Fibroblast of skin of left biceps (primary cell): ENCODE measurements at regions not wholly inside any gene's neighbourhood (a gene's known extent, or its start where the extent isn't known, plus 50 kb on each side); places are given as distances from the start of the nearest gene placed in this dataset.

Experiments
- DNase-seq, 2 experiments: peaks; one replicate each; pipeline ENCODE4 v3.0.0-alpha.2; 2013; ENCODE audit warnings: low read depth in 2 of 2

DNA sequence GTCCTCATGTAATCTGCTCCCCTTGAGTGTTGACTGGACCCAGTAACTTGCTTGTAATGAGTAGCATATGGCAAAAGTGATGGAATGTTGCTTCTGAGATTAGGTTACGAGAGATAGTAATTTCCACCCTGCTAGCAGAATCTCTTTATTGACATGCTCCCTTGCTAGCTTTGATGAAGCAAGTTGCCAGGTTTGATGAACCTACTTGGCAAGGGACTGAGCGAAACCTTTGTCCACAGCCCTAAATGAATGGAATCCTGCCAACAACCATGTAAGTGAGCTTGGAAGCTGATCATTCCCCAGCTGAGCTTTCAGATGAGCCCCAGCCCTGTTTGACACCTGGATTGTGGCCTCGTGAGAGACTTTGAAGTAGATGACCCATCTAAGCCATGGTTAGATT is 120.8 kb upstream of the PLXNC1 start:
- DNase-seq, result no peak

DNA sequence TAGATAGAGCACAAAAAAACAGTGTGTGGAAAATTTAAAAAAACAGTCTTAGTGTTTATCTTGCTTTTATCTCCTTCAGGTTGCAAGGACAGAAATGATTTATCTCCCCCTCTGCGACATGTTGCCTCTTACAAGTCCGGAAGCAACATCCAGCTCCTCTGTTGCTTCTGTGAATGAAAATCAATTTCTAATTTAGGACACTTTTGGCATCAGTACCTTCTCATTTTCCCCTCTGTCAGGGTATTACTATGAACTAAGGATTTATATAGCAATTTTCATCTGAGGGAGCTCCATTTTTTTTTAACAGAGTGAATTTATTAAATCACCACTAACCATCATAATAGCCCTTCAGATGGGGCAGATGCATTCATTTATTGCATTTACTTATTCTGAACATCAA is 116.6 kb upstream of the PLXNC1 start:
- DNase-seq, result no peak

DNA sequence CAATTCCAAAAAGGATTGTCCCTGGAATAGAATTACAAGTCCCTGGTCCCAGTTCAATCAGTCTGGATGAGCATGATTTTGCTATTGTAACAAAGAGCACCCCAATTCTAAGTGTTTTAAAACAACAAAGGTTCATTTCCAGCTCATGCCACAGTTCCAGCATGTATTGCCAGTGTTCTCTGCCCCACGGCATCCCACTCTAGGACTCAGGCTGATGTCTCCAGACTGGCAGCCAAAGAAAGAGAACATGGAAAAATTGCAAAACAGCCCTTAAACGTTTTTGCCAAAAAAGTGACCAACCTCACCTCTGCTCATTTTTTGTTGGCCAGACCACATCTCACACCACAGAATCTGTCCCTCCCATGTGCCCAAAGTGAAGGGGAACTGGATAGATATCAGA is 116.0 kb upstream of the PLXNC1 start:
- no peak for DNase-seq

DNA sequence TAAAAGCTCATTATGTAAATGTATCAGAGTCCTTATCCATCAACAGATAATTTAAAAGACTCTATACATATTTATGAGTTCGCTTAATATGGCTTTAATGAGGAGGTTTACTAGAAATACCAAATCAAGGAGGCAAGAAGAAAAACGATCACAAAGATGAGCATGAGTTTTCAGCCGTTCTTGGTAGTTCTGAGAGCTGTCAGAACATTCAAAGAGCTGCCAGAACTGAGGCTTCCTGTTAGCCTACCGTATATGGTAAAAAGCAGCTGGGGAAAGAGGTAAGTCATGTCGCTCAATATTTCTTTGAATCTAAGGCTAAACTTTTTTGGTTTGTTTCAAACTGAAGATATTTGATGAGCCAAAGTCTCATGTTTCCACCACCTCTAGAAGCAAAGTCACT is 115.3 kb upstream of the PLXNC1 start:
- no peak for DNase-seq

DNA sequence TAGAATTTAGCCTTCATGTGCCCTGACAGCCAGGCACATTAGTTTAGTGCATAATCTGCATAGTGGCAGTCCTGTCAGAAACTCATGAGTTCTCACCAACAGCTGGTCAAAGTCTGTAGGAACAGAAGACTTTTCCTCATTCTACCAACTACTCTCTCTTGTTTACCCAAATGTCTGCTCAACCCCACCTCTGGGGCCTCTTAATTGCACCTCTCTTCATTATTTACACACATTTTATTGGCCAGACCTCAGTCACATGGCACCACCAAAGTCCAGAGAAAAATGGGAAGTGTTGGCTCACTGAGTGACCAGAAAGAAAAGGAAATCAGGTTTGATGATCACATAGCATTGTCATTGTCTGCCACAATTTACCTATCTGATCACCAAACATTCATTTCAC is 114.6 kb upstream of the PLXNC1 start:
- DNase-seq, result no peak

DNA sequence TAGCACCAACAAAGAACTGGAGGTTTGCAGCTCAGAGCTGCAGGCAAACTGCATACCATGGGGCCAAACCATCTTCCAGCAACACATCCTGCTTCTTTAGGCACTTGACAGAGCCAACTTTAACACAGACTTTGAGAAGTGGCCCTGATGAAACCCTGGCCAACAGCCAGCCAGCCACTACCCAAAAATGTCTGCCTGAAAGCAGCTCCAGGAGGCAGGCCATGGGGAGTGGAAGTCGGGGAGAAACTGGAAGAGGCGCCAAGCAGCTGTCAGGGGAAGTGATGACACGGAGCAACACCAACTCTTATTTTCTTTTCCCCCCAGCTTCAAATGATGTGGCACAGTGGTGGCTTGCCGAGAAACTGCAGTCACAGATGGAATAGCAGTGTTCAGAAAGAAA is 110.9 kb upstream of the PLXNC1 start:
- no peak for DNase-seq

DNA sequence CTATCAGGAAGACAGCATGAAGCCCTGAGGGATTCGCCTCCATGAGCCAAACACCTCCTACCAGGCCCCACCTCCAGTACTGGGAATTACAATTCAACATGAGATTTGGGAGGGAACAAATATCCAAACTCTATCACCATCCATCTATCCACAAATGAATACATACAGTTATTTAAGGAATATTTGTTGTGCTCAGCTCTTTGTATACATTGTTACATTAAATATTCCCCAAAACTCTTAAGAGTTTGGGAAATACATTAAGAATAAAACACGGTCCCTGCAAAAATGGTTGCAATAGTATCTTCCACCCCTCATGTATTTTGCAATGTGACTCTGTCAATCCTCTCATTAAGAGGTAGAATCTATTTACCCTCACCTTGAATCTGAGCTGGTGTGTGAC is 109.8 kb upstream of the PLXNC1 start:
- no peak for DNase-seq

DNA sequence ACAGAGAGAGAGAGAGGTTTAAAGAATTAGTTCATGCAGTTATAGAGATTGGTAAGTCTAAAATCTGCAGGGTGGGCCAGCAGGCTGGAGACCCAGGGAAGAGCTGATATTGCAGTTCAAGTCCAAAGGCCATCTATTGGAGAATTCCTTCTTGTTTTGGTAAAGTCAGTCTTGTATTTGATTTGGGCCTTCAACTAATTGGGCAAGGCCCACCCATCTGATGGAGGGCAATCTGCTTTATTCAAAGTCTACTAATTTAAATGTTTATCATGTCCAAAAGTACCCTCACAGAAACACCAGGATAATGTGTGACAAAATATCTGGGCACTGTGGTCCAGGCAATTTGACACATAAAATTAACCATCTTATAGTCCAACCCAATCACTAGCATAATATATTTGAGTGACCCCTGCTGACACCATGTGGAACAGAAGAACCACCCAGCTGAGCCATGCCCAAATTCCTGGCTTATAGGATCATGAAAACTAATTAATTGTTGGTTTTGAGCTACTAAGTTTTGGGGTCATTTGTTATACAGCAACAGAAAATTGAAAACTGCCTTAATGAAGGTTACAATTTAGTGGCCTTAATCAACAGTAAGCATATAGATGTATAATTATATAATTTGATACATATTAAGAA is 109.1 kb upstream of the PLXNC1 start:
- no peak for DNase-seq

DNA sequence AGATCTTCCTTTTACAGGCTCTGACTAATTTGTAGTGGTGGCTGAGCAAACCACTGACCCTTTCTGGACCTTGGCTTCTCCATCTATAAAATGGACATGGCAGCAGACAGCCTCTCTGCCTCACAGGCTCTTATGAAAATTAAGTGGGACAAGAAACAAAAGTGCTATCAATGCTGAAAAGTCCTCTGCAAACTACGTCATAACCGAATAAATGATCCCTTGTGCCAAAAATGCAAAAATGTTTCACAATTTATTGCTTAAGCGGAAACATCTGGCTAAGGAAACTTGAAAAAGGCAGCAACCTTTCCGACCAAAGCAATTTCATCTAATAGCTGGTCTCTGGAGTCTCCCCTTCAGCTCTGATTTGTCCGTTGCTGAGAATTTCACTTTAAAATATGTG is 108.5 kb upstream of the PLXNC1 start:
- DNase-seq, result peak; percentile 64 to 71

DNA sequence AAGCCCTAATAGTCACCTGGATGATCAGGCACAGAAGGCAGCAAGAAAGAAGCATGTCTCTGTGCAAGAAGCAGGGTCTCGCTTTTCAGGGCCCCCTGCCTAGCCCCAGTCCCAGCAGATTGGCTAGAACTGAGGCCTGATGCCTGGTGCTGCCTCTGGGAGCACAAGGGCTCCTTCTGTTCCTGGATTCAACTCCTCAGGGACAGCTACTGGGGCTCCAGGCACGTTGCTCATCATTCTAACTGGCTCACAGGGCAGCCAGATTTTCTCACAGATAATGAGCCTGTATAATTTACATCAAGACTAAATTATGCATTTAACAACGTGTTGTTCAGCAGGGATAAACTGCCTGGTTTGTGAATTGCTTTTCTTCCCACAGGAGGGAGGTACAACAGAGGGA is 106.5 kb upstream of the PLXNC1 start:
- DNase-seq, result no peak

DNA sequence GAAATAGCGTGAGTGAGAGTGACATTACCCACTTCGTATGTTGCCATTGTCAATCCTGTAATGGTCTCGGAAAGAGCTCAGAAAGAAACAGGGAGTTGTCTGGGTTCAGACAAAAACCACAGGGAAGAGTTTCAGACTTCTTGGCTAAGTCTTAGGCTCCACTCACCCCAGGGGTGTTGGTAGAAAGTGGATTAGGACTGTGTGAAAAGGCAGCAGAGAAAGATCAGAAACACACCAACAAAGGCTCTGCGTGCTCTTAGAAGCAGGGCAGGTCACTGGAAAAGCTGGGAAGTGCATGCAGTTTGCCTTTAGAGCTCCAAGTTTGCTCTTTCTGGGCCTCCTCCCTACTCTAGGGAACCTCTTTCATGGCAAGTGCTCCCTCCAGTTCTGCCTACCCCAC is 106.1 kb upstream of the PLXNC1 start:
- no peak for DNase-seq

DNA sequence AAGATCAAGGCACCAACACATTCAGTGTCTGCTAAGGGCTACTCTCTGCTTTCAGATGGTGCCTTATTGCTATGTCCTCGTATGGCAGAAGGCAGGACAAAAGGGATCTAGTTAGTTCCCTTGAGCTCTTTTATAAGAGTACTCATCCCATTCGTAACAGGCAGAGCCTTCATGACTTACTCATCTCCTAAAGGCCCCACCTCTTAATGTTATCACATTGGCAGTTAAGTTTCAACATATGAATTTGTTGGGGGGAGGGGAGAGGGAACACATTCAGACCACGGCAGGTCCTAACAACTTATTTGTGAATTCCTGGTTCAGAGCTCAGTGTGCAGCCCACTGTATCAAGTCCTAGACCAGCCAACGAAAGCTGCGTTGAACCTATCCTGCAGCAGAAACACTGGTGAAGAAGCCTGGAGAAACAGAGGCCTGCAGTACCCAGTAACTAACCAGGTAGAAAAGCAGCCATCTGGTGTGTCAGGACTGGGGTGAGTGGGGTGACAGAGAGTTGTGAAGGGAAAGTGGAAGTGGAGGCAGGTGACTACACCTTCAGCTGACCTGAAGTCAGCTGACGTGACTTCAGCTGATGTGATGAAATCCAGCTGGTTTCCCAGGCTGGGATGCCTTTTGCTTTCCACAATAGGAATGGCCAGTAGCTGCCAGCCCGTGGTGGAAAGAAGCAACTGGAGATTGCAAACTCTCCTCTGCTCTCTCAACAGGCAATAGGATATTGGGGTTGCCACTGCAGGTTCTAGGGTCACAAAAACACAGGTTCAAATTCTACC is 101.6 kb upstream of the PLXNC1 start:
- no peak for DNase-seq

DNA sequence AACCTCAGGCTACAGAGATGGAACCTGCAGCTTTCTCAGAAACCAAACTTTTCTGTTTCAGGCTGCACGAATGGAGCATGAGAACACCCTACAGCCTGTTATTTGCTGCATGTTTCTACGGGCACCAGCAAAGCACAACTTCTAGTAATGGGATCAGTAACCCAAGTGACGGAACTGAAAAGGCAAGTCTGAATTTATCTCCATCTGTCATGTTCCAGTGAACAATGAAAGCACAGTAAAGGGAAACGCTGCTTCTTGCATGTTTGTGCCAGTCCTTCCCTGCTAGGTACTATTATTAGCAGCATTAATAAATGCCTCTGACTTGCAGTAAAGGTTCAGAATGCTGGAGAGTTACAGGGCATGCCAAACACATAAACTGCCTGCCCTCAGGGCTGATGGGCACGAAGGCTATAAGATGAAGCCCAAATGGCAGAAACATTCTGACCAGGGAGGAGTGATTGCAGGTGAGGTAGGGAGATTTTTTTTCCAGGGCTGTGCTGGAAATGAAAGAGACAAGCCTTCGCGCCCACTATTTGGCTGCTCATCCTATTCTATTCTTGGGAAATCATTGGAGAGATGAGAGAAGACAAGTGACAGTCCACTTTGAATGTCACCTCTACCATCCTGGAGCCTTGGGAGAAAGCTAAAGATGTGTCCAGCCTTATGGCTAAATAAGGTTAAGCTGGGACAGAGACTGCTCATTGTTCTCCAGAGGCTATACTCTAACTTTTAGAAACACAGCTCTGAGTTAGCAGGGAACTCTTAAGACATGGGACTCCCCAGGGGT is 100.4 kb upstream of the PLXNC1 start:
- no peak for DNase-seq

DNA sequence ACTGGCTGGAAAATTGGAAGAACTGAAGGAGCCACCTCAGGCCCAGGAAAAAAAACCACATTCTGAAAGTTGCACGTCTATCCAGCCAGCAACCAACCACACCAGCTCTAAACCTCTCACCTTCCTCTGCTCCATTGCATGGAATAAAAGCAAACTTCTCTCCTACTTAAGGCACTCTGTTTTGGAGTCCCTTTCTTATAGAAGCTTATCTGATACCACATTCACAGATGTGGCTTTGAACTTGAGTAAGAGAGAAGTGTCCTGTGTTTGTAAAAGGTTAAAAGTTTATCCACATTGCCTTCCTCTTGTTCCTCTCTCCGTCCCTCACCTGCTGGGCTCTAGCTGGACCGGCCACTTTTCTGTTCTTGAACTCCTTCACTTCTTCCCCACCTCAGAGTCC is 99.6 kb upstream of the PLXNC1 start:
- no peak for DNase-seq

DNA sequence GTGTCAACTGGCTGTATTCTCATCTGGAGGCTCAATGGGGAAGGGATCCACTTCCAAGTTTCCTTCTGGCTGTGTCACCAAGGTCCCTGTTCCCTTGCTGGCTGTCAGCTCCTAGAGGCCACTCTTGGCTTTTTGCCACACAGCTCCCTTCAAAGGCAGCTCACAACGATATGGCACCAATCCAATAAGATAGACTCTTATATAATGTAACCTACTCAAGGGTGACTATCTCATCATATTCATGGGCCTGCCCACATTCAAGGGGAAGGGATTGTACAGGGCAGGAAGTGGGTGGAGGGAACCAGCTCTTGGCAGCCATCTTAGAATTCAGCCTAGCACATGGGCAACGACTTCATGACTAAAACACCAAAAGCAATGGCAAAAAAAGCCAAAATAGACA is 98.7 kb upstream of the PLXNC1 start:
- DNase-seq, result no peak

DNA sequence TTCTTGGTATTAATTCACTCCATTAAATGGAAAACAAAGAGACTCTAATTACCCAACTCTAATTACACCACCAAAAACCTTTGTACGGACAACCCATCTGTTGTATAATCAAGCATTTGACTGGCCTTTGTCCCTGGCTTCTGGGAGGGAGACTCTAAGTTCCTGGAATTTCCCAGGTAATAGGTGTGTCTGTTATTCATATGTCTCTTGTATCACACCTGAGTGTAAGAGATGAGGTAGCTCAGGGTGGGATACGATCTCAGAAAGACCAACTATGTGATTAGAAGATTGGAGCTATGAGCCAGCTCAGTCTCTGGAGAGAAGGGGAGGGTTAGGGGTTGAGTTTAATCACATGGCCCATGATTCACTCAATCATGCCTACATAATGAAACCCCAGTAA is 94.7 kb upstream of the PLXNC1 start:
- DNase-seq, result no peak

DNA sequence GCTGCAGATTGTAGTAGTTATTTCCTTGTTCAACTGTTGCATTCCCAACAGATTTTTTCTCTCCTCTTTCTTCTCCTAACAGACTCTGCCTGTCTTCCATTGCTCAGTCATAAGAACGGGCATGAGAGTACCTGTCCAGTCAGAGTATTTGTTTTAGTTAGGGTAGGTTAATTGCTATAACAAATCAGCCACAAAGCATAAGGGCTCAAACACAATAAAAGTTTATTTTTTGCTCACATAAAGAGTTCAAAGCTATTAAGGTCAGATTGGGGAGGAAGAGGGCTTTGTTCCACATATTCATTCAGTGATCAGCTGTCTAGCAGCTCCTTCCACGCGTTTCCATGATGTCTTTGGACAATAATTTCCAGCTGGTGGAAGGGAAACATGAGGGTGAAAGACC is 92.8 kb upstream of the PLXNC1 start:
- no peak for DNase-seq

DNA sequence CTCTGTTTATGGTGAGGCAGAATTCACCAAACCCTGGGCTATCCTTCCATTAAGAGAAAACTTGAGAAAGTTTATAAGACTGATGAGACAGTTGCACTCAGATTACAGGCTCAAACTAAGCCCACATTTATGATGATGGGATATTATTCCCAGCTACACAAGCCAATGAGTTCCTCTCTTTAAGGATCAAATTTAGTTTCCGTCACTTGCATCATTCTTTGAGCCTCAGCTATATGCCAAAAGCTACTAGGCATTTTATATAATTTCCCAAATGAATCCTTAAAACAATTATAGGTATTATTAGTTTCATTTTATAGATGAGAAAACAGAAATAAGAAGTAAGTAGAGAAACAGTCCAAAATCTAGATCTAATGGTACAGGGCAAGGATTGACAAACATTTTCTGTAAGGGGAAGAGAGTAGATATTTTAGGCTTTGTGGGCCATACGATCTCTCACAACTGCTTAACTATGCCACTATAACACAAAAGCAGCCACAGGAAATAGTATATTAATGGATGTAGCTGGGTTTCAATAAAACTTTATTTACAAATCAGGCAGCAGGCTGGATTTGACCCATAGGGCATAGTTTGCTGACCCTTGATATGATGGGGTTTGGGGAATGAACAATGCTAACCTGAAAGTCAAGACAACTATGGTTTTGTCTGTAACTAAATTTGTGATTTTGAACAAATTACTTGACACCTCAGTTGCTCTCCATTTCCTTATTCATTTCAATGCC is 91.8 kb upstream of the PLXNC1 start:
- DNase-seq, result no peak

DNA sequence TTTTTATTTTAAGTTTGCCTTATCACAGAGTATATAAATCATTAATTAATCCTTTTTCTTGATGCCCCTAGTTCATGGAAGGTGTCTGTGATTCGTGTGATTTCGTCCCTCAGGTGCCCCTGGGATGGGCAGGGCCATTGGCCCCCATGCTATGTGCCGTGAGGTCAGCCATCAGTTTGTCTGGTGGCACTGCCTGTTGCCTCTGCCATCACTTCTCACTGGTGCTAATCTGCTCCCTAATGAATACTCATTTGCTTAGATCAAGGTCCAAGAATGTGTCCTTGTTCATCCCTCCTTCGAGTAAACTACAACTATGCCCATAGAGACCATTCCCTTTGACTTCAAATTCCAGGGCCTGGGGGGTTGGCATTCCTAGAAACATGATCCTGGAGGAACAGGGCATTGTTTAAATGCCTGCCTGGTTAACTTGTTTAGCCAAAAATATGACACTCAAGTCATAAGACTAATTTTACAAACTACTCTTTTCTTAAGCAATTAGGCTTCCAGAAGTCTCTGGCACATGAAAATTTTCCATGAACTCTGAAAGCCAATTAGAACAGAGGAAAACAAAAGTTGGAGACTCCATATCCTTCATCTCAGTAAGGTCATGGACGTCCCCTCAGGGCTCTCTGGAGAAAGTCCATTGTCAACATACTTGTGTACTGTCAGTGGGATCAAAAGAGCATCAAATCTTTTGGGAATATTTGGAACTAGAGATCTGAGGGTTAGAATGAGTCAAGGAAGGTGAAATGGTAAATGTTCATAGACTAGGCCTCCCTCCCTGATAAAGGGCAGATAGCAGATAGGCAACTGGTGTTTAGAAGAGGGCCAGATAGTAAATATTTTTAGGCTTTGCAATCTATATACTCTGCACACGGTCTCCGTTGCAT is 90.9 kb upstream of the PLXNC1 start:
- no peak for DNase-seq

DNA sequence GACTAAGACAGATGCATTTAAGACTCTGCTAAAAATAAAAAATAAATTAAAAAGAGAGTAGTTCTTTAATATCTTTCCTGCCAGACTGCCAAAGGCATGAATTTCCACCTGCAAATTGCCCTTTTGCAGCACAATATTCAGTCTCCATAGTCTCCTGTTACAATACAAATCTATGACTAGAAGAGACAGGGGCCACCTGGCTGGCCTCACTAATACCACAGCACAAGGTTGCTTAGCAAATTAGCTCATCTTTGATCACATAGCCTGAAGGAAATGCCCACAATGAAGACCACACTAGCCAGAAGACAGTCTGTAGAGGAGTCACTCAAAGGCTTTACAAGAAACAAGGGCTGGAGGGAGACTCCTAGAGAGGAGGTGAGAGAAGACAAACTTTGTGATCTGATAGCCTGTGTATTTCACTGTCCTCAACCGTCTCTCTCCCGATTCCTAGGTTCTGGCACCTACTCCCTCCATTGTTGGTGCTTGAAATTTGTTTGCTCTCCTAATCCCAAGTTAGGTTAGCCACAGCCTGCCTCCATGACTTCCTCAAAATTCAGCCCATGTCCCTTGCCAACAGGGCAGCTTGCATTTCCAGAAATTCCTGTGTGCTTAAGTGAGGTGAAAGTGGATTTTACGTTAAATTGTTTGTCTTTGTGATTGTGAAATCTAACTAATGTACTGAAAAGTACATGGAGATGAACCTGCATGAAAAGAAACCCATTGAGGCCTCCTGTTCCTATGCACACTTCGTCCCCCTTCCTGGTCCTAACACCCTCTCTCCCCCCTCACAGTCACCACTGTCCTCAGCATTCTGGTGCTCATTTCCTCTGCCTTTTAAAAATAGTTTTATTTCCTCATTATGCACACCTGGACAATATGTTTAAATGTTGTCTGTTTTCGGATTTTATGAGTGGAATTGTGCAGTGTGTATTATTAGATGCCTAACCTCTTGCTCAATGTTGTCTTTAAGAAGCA is 88.7 kb upstream of the PLXNC1 start:
- DNase-seq, result no peak
